Lower leg skin (tissue), 4 donors: ENCODE measurements at regions not wholly inside any gene's neighbourhood (a gene's known extent, or its start where the extent isn't known, plus 50 kb on each side); places are given as distances from the start of the nearest gene placed in this dataset.

Experiments
- DNase-seq, 2 donors: peaks; one replicate each; pipeline ENCODE4 v3.0.0-alpha.2; 2019; ENCODE audit warnings: low spot score in 2 of 2
- H3K4me3 ChIP-seq: fragments of 200-600 bp; sonication (generic); 2 replicates; pipeline ENCODE4 v1.5.1; 2017; ENCODE audit warnings: mild to moderate bottlenecking, low read depth; ENCODE audit not compliant: poor library complexity, severe bottlenecking
- POLR2A ChIP-seq, 2 donors: fragments of 450-650 bp; IDR thresholded peaks; one replicate each; pipeline ENCODE4 v1.6.1; 2016 to 2017; ENCODE audit warnings: antibody characterized with exemption in 2 of 2, mild to moderate bottlenecking in 1 of 2, moderate library complexity in 1 of 2
- WGBS, 2 donors: methylation state at CpG; one replicate each; pipeline ENCODE4 v1.1.5; 2018; 5-methylcytosine and 5-hydroxymethylcytosine counted together
- intact Hi-C: fragments of 100-400 bp; cut with DNase I; formaldehyde crosslinking; loops from one replicate; pipeline ENCODE4 v1.15.0; 2023; ENCODE audit warnings: low total_unique reads
- TF ChIP-seq, protein P1 (sequence below), 3 donors: fragments of 450-650 bp; IDR thresholded peaks; one replicate each; pipeline ENCODE4 v1.5.1; 2016; ENCODE audit warnings: antibody characterized with exemption in 3 of 3, mild to moderate bottlenecking in 3 of 3, moderate library complexity in 2 of 3

DNA sequence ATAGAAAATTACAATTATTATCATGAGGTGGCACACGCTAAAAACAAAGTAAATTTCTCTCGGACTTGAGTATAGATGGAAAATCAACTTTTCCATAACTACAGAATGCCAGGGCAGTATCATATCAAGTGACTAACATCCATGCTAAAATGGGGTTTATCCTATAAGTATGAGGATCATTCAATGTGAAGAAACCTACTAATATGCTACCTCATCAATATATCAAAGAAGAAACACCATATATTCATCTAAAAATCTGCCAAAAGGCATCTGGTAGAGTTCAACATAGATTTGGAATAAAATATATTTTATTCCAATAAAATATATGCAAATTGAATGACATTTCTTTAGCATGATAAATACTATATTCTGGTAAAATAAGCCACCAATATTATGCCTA lies 894.4 kb downstream of the MCTP2 start:
- intact Hi-C loops, result no loop called here
- TF ChIP-seq POLR2A (IDR thresholded peaks at IDR 0.05), result no peak
- TF ChIP-seq, protein P1, sequence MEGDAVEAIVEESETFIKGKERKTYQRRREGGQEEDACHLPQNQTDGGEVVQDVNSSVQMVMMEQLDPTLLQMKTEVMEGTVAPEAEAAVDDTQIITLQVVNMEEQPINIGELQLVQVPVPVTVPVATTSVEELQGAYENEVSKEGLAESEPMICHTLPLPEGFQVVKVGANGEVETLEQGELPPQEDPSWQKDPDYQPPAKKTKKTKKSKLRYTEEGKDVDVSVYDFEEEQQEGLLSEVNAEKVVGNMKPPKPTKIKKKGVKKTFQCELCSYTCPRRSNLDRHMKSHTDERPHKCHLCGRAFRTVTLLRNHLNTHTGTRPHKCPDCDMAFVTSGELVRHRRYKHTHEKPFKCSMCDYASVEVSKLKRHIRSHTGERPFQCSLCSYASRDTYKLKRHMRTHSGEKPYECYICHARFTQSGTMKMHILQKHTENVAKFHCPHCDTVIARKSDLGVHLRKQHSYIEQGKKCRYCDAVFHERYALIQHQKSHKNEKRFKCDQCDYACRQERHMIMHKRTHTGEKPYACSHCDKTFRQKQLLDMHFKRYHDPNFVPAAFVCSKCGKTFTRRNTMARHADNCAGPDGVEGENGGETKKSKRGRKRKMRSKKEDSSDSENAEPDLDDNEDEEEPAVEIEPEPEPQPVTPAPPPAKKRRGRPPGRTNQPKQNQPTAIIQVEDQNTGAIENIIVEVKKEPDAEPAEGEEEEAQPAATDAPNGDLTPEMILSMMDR (IDR thresholded peaks at IDR 0.05), result no peak
- no peak for DNase-seq
- WGBS, 2 donors, result 91 to 92% methylated on average over 2 of the region's 2 CpGs
- H3K4me3 ChIP-seq, result no peak overlapping the region

DNA sequence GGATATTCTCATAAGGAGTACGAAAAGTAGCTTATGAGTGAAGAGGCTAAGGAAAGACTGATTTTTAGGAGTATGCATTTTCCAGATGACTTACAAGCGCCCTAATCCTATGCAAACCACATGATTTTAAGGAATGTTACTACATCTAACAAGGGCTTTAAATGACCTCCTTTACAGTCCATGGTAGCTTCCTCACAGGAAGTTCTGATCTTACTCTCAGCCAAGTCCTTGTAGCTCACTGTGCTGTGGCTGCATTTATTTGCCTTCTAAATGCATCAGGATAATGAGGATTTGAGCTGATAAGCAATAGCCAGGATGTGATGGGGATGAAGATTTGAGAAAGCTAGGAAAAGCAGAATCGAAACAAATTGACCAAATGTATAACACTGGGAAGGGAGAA lies 896.0 kb downstream of the MCTP2 start:
- DNase-seq, result no peak
- TF ChIP-seq, protein P1 (IDR thresholded peaks at IDR 0.05), result no peak
- no peak for TF ChIP-seq POLR2A (IDR thresholded peaks at IDR 0.05)
- H3K4me3 ChIP-seq, result no peak overlapping the region
- 79 to 83% methylated on average over 3 of the region's 3 CpGs for WGBS, 2 donors
- intact Hi-C loops, result no loop called here

DNA sequence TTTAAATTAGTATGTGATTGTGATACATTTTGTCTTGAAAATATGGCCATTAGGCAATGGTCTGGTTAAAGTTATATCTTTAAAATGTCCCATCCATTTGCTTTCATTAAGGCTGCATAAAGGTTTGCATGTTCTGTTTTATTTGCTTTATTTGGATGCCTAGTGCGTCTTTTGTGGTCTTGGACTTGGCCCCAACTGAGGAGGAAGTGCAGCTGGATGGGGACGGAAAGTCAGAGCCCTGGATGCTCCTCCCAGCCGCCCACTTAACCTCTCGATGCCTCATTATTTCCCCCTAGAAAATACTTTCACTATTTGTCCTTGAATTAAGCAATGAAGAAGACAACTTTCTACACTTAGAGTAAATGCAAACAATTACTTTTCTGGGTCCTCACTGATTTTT lies 898.2 kb downstream of the MCTP2 start:
- no peak for TF ChIP-seq POLR2A (IDR thresholded peaks at IDR 0.05)
- TF ChIP-seq, protein P1 (IDR thresholded peaks at IDR 0.05), result no peak
- 23 to 24% methylated on average over 4 of the region's 4 CpGs for WGBS, 2 donors
- no peak overlapping the region for H3K4me3 ChIP-seq
- DNase-seq, result no peak
- intact Hi-C loops, result no loop called here

DNA sequence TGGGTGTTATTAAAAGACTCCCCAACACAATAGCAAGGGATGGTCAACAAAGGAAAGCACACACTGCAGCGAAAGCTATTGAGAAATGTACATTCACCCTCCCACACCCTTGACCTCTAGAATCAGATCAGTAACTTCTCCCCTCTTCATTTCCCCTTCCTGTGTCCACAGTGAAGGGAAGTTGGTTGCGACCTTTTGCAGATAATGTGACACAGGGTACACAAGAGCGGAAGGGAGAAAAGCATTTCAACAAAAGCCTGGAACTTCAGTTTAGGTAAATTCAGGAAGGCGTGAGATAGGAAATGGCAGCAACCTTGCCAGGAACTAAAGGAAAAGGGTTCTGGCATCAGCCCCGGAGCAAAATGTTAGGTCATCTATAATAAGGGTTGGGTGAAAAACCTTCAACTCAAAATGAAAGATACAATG lies 899.8 kb downstream of the MCTP2 start:
- no peak for TF ChIP-seq POLR2A (IDR thresholded peaks at IDR 0.05)
- TF ChIP-seq, protein P1 (IDR thresholded peaks at IDR 0.05), result no peak
- DNase-seq, result no peak
- 58 to 78% methylated on average over 5 of the region's 5 CpGs for WGBS, 2 donors
- no peak overlapping the region for H3K4me3 ChIP-seq
- intact Hi-C loops, result no loop called here

DNA sequence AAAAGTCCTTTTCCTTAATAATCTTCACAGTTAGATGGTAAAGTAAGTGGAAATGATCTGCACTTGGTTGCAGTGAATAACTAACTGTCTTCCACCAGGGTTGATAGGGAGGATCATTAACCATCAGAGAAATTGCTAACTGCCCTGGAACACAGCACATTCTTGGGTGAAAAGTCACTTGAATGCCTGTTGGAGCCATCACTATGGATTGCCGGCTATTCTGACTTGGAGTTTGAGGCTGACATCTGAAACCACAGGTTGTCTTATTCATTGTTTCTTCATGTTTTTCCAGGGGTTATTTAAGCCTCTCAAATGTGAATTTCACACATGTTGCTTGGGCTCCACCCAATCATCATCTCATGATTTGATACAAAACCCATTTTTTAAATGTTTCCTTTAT lies 901.4 kb downstream of the MCTP2 start:
- intact Hi-C loops, result no loop called here
- no peak for DNase-seq
- no peak for TF ChIP-seq POLR2A (IDR thresholded peaks at IDR 0.05)
- TF ChIP-seq, protein P1 (IDR thresholded peaks at IDR 0.05), result no peak
- WGBS, 2 donors, result 86 to 94% methylated on average over 1 of the region's 1 CpG
- H3K4me3 ChIP-seq, result no peak overlapping the region

DNA sequence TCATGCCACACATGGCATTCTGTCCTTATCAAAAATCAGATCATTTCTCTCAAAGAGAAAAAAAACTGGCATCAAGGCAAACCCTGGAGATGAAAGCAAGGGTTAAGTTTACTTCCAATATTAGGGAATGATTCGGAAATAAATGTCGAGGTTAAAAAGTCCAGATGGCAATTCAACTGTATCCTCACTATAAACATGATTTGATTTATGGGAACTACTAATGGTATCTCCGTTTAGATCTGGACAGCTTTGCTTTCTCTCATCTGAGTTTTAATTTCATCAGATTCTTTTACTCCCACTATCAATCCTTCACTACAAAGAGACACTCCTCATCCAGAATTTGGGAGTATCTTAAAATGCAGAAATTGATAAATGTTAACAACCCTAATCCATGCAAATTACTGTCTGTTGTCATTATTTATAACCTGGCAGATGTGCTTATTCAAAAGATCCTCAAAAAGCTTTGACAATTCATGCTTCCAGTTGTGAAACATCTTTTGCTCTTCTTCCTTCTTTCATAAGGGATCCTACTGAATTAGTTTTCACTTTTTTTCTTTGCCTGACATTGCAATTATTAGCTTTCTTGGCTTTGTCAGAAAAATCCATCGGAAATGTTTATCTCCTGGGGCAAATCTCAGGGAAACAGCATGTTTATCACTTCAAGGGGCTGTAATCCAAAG lies 903.2 kb downstream of the MCTP2 start:
- TF ChIP-seq POLR2A (IDR thresholded peaks at IDR 0.05), result no peak
- TF ChIP-seq, protein P1 (IDR thresholded peaks at IDR 0.05), result no peak
- H3K4me3 ChIP-seq, result no peak overlapping the region
- intact Hi-C loops, result no loop called here
- 6 to 16% methylated on average over 4 of the region's 4 CpGs for WGBS, 2 donors
- DNase-seq, result no peak
